ENCODE measurements at regions not wholly inside any gene's neighbourhood (a gene's known extent, or its start where the extent isn't known, plus 50 kb on each side); places are given as distances from the start of the nearest gene placed in this dataset.

DNA sequence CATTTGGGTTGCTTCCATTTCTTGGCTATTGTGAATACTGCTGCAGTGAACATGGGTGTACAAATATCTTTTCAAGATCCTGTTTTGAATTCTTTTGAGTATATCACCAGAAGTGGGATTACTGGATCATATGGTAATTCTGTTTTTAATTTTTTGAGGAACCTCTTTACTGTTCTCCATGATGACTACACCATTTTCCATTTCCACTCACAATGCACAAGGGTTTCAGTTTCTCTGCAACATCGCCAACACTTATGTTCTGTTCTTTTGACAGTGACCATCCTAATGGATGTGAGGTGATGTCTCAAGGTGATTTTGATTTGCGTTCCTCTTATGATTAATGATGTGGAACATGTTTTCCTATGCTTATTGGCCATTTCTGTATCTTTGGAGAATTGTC lies 214.4 kb upstream of the ZFP64 start:
- no peaks in the 10 kb centered on the region for H3K4me1 ChIP-seq (ENCODE audit: insufficient read depth, low read length)
- no peak overlapping the region for H3K27ac ChIP-seq (ENCODE audit: extremely low read length, insufficient read depth, low read length)
- H3K9me3 ChIP-seq (ENCODE audit: low read length) = no peaks in the 10 kb centered on the region
- POLR2A ChIA-PET = no interaction called here
- H3K79me2 ChIP-seq (ENCODE audit: insufficient read depth, low read length) = no peaks in the 10 kb centered on the region
- H3K9ac ChIP-seq (ENCODE audit: insufficient read depth, low read depth, low read length) = no peak overlapping the region
- no peak overlapping the region for H3K4me2 ChIP-seq (ENCODE audit: low read depth, low read length)
- no peak for ATAC-seq
- intact Hi-C loops (cut with micrococcal nuclease; ENCODE audit: unreplicated experiment) = no loop called here
- no peaks in the 10 kb centered on the region for H3K36me3 ChIP-seq (replicated peaks in 1 of 2; ENCODE audit: control insufficient read depth in 1 of 2, insufficient read depth in 2 of 2, low read length in 2 of 2)
- no TSS peak for BruUV-seq (replicated peaks)
- H3K4me3 ChIP-seq (replicated peaks in 1 of 3; ENCODE audit: insufficient read depth in 1 of 3, low read depth in 2 of 3, low read length in 3 of 3) = no peak overlapping the region
- 30% methylated on average over 2 of the region's 2 CpGs for WGBS (ENCODE audit: low lambda C conversion rate)
- DNase-seq (ENCODE audit: low spot score) = no peak
- in situ Hi-C loops (cut with HindIII; ENCODE audit: extremely low pct_ligation_motif_present, low pct_unique_long_range_greater_than_20kb) = no loop called here
- H2AFZ ChIP-seq (ENCODE audit: low read length) = no peak overlapping the region
- no peaks in the 10 kb centered on the region for H4K20me1 ChIP-seq (ENCODE audit: insufficient read depth, low read length)
- CTCF ChIA-PET (ENCODE audit: low intra/inter-chr PET ratio, low total read pairs) = no interaction called here
- no peak for TF ChIP-seq MAFF (IDR thresholded peaks at IDR 0.05; ENCODE audit: low read depth, low read length)
- TF ChIP-seq, protein P1, sequence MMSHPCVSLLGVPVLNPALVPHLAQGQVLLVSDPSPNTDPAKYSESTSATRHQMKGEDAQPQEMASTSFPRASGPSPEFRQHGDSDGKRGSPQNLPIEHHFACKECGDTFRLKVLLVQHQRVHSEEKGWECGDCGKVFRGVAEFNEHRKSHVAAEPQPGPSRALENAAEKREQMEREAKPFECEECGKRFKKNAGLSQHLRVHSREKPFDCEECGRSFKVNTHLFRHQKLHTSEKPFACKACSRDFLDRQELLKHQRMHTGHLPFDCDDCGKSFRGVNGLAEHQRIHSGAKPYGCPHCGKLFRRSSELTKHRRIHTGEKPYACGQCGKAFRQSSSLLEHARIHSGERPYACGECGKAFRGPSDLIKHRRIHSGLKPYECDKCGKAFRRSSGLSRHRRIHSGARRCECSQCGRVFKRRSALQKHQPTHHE (CRISPR knock-in tag; IDR thresholded peaks at IDR 0.05; ENCODE audit: borderline replicate concordance) = no peak
- no peak for TF ChIP-seq HCFC1 (IDR thresholded peaks at IDR 0.05; ENCODE audit: low read depth, low read length)
- TF ChIP-seq, protein P2, sequence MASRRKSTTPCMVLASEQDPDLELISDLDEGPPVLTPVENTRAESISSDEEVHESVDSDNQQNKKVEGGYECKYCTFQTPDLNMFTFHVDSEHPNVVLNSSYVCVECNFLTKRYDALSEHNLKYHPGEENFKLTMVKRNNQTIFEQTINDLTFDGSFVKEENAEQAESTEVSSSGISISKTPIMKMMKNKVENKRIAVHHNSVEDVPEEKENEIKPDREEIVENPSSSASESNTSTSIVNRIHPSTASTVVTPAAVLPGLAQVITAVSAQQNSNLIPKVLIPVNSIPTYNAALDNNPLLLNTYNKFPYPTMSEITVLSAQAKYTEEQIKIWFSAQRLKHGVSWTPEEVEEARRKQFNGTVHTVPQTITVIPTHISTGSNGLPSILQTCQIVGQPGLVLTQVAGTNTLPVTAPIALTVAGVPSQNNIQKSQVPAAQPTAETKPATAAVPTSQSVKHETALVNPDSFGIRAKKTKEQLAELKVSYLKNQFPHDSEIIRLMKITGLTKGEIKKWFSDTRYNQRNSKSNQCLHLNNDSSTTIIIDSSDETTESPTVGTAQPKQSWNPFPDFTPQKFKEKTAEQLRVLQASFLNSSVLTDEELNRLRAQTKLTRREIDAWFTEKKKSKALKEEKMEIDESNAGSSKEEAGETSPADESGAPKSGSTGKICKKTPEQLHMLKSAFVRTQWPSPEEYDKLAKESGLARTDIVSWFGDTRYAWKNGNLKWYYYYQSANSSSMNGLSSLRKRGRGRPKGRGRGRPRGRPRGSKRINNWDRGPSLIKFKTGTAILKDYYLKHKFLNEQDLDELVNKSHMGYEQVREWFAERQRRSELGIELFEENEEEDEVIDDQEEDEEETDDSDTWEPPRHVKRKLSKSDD (CRISPR knock-in tag; IDR thresholded peaks at IDR 0.05; ENCODE audit: low read depth) = no peak
- no peak for TF ChIP-seq MED1 (CRISPR knock-in tag; IDR thresholded peaks at IDR 0.05)
- TF ChIP-seq STAG1 (CRISPR knock-in tag; IDR thresholded peaks at IDR 0.05) = no peak
- TF ChIP-seq ZNF441 (CRISPR knock-in tag; IDR thresholded peaks at IDR 0.05; ENCODE audit: borderline replicate concordance) = no peak
- TF ChIP-seq ZBTB3 (CRISPR knock-in tag; IDR thresholded peaks at IDR 0.05; ENCODE audit: borderline replicate concordance, low read depth) = no peak
- TF ChIP-seq ZNF619 (CRISPR knock-in tag; IDR thresholded peaks at IDR 0.05) = no peak
- no peak for TF ChIP-seq GATA4 (IDR thresholded peaks at IDR 0.05; ENCODE audit: borderline replicate concordance, low read depth)
- TF ChIP-seq, protein P3, sequence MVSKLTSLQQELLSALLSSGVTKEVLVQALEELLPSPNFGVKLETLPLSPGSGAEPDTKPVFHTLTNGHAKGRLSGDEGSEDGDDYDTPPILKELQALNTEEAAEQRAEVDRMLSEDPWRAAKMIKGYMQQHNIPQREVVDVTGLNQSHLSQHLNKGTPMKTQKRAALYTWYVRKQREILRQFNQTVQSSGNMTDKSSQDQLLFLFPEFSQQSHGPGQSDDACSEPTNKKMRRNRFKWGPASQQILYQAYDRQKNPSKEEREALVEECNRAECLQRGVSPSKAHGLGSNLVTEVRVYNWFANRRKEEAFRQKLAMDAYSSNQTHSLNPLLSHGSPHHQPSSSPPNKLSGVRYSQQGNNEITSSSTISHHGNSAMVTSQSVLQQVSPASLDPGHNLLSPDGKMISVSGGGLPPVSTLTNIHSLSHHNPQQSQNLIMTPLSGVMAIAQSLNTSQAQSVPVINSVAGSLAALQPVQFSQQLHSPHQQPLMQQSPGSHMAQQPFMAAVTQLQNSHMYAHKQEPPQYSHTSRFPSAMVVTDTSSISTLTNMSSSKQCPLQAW (CRISPR knock-in tag; IDR thresholded peaks at IDR 0.05) = no peak
- TF ChIP-seq, protein P4, sequence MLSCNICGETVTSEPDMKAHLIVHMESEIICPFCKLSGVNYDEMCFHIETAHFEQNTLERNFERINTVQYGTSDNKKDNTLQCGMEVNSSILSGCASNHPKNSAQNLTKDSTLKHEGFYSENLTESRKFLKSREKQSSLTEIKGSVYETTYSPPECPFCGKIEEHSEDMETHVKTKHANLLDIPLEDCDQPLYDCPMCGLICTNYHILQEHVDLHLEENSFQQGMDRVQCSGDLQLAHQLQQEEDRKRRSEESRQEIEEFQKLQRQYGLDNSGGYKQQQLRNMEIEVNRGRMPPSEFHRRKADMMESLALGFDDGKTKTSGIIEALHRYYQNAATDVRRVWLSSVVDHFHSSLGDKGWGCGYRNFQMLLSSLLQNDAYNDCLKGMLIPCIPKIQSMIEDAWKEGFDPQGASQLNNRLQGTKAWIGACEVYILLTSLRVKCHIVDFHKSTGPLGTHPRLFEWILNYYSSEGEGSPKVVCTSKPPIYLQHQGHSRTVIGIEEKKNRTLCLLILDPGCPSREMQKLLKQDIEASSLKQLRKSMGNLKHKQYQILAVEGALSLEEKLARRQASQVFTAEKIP (CRISPR knock-in tag; IDR thresholded peaks at IDR 0.05; ENCODE audit: borderline replicate concordance) = no peak
- no peak for TF ChIP-seq NR2F2 (IDR thresholded peaks at IDR 0.05; ENCODE audit: borderline replicate concordance, low read depth)
- no peak for TF ChIP-seq ZBTB7B (CRISPR knock-in tag; IDR thresholded peaks at IDR 0.05)
- TF ChIP-seq ZNF543 (CRISPR knock-in tag; IDR thresholded peaks at IDR 0.05) = no peak
- TF ChIP-seq ARNT2 (CRISPR knock-in tag; IDR thresholded peaks at IDR 0.05; ENCODE audit: low read depth) = no peak
- H3K27me3 ChIP-seq (ENCODE audit: control insufficient read depth in 1 of 2, insufficient read depth in 2 of 2, low read length in 2 of 2) = no peaks in the 10 kb centered on the region
- FAIRE-seq = no peak
